ENCODE measurements at regions not wholly inside any gene's neighbourhood (a gene's known extent, or its start where the extent isn't known, plus 50 kb on each side); places are given as distances from the start of the nearest gene placed in this dataset.

DNA sequence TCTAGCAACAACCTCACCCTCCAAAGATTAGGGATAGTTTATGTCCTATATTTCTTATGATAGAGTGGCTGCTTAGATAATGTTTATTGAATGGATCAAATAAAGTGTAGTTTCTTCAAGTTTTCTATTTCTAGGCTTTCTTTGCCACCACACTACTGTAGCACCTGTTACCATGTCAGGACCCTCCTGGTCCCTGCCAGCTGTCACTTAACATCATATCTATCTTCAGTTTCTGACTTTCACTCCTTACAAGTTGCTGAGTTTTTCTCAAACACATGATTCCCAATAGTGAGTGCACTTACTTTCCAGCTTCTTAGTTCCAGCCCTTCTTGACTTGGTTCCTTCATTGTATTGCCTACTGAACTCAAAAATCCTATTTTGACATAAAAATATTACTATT lies 593.9 kb upstream of the PITX2 start:
- Histone ChIP-seq H3K9ac (replicated peaks in 1 of 4; ENCODE audit: extremely low read depth in 1 of 4, low read depth in 3 of 4, low read length in 3 of 4) (no peak overlapping the region), H3K18ac (ENCODE audit: extremely low read depth, low read length) (no peak overlapping the region), H3K14ac (ENCODE audit: insufficient read length) (no peak overlapping the region), H2AFZ (ENCODE audit: low read length) (no peak overlapping the region), H3K23me2 (ENCODE audit: low read depth, low read length) (no peaks in the 10 kb centered on the region), H4K20me1 (replicated peaks in 1 of 2; ENCODE audit: control insufficient read depth in 1 of 2, insufficient read depth in 2 of 2, low read length in 2 of 2) (no peaks in the 10 kb centered on the region), H3K4me3 (ENCODE audit: extremely low read depth in 1 of 4, insufficient read depth in 2 of 4, low read depth in 3 of 4, low read length in 4 of 4) (no peak overlapping the region), H2BK120ac (replicated peaks; ENCODE audit: low read depth, low read length) (no peak overlapping the region), H3K27ac (ENCODE audit: low read depth, low read length) (no peak overlapping the region), H3K4ac (replicated peaks; ENCODE audit: insufficient read length, low read depth, low read length) (no peak overlapping the region), H2BK12ac (ENCODE audit: low read depth, low read length) (no peak overlapping the region), H2BK5ac (ENCODE audit: low read depth, low read length) (no peak overlapping the region), H3K56ac (replicated peaks; ENCODE audit: insufficient read length, low read depth, low read length) (no peak overlapping the region), H4K91ac (replicated peaks; ENCODE audit: insufficient read length, low read length) (no peak overlapping the region), H4K8ac (ENCODE audit: extremely low read depth, insufficient read depth, low read length) (no peak overlapping the region), H3K36me3 (ENCODE audit: control insufficient read depth in 2 of 4, insufficient read depth in 4 of 4, low read length in 3 of 4) (no peaks in the 10 kb centered on the region), H2BK15ac (ENCODE audit: low read length) (no peak overlapping the region), H3K79me2 (ENCODE audit: control insufficient read depth in 1 of 2, insufficient read depth in 2 of 2, low read length in 2 of 2) (no peaks in the 10 kb centered on the region), H3K27me3 (replicated peaks in 1 of 4; ENCODE audit: control insufficient read depth in 3 of 4, extremely low read depth in 1 of 4, insufficient read depth in 3 of 4, low read length in 3 of 4) (no peaks in the 10 kb centered on the region), H4K5ac (ENCODE audit: insufficient read length, low read depth, low read length) (no peak overlapping the region), H3K79me1 (ENCODE audit: low read depth, low read length) (no peaks in the 10 kb centered on the region), H3K23ac (ENCODE audit: insufficient read length) (no peak overlapping the region), H2AK5ac (ENCODE audit: low read depth, low read length) (no peak overlapping the region), H3K4me2 (ENCODE audit: insufficient read depth in 1 of 2, low read depth in 2 of 2, low read length in 2 of 2) (no peak overlapping the region), H3K4me1 (replicated peaks in 1 of 4; ENCODE audit: control insufficient read depth in 3 of 4, insufficient read depth in 4 of 4, low read length in 3 of 4) (peaks cover 0 to 4% (median 0%) of the 10 kb centered on the region in 4 experiments; a peak in 1 of 7 replicates), H2BK20ac (ENCODE audit: low read length) (no peak overlapping the region), H3K9me3 (ENCODE audit: insufficient read depth in 2 of 2, low read depth in 1 of 2, low read length in 1 of 2) (no peaks in the 10 kb centered on the region)
- TF ChIP-seq HDAC2 (IDR thresholded peaks at IDR 0.05; ENCODE audit: borderline replicate concordance in 1 of 2, low read depth in 2 of 2, low read length in 2 of 2) (no peak), RXRA (IDR thresholded peaks at IDR 0.05; ENCODE audit: insufficient read depth, low read depth, low read length) (no peak)
- FAIRE-seq (no peak), DNase-seq (ENCODE audit: low read depth in 1 of 2, low spot score in 2 of 2) (no peak)
- CTCF ChIA-PET (ENCODE audit: partially characterized antibody) = interaction anchor here (0.8 kb wide), 2 partner anchors 39 to 66 kb away, joined by 3 read pairs; no protein-coding TSS in a partner anchor
- POLR2A ChIA-PET (ENCODE audit: partially characterized antibody) = no interaction called here
